Stimulated activated CD4-positive, alpha-beta T cell treated with anti-CD3 and anti-CD28 coated beads, Interleukin-4, amount 100 ng/mL, for 4 hours (primary cell): ENCODE measurements at regions not wholly inside any gene's neighbourhood (a gene's known extent, or its start where the extent isn't known, plus 50 kb on each side); places are given as distances from the start of the nearest gene placed in this dataset.
"Not testable (repeated sequence)": the region's sequence is repeated elsewhere in the genome, so short reads cannot be mapped to it uniquely, and the experiment has no call there.

Experiments used
- DNase-seq, 2 experiments: peaks; one replicate each; pipeline ENCODE4 v3.0.0-alpha.2; 2020

- DNase-seq = no peak
Measured at GRCh38 chr17:20774472-20775135, 195.1 kb downstream of the CDRT15L2 start.

GRCh38 chr17:20775331-20775730 is 195.8 kb downstream of the CDRT15L2 start:
- DNase-seq = no peak

GRCh38 chr17:20779521-20779920 is 200.0 kb downstream of the CDRT15L2 start:
- no peak for DNase-seq

DNA sequence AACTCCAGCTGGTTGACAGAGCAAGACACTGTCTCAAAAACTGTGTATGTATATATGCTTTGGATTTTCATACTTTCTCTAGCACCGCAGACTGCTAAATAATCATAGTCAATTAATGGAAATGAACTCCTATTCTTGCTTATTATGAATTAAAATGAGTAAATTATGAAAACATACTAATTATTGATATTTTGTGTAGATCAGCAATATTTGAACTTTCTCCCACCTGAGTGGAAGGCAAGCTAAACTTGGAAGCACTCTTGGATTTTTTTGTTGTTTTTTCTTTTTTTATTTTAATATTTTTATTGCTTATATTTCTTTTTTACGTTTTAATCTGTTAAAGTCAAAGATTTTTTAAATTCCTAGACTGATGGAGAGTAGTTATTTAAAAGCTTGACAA is 201.7 kb downstream of the CDRT15L2 start:
- no peak for DNase-seq

DNA sequence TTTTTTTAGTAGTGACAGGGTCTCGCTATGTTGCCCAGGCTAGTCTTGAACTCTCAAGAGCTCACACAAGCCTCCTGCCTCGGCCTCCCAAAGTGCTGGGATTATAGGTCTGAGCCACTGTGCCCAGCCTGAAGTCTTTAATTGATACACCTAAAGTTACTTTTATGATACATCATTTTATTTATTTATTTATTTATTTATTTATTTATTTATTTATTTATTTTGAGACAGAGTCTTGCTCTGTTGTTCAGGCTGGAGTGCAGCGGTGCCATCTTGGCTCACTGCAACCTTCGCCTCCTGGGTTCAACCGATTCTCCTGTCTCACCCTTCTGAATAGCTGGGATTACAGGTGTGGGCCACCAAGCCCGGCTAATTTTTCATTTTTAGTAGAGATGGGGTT is 202.3 kb downstream of the CDRT15L2 start:
- not testable (repeated sequence) for DNase-seq

DNA sequence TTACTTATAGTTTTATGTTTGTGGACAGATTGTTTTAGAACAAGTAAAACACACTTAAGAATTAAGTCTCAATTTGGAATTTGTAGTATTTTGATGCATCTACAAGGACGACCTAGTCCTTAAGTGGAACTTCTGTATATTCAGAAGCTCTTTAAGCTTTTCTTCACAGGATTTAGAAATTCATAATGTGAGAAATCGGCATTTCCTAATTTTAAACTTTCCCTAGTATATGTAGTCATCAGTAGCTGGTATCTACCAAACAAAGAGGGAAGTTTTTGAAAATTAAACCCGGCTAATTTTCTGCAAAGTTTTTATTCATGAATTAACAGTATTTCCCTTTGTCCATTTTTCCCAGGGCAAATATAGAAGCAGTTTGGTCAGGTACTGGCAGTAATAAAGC is 203.6 kb downstream of the CDRT15L2 start:
- no peak for DNase-seq

- DNase-seq = no peak
Measured at GRCh38 chr17:20784100-20784665, 204.7 kb downstream of the CDRT15L2 start.

DNA sequence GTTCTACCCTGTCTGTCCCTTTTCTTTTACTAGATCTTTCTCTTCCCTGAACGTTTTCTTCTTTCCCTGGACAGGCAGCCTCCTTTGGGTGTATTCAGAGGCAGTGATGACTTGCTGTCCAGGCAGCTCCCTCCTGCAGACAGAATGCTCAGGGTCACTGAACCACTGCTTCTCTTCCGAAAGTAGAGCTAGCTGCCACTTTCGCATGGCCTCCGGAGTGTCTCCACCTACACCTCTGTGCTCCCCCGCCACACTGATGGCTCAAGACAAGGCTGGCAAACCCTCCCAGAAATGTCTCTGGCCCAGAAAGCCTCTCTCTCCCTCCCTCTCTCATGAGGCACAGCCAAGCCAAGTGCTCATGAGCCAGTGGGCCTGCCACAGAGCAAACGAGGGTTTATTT is 207.8 kb downstream of the CDRT15L2 start:
- DNase-seq = no peak

GRCh38 chr17:20791626-20792025 is 212.1 kb downstream of the CDRT15L2 start:
- DNase-seq = no peak

GRCh38 chr17:20794532-20794931 is 215.0 kb downstream of the CDRT15L2 start:
- DNase-seq = not testable (repeated sequence)

- no peak for DNase-seq
Measured at GRCh38 chr17:20797292-20797691, 217.8 kb downstream of the CDRT15L2 start.

GRCh38 chr17:20800146-20800545 is 220.6 kb downstream of the CDRT15L2 start:
- no peak for DNase-seq

DNA sequence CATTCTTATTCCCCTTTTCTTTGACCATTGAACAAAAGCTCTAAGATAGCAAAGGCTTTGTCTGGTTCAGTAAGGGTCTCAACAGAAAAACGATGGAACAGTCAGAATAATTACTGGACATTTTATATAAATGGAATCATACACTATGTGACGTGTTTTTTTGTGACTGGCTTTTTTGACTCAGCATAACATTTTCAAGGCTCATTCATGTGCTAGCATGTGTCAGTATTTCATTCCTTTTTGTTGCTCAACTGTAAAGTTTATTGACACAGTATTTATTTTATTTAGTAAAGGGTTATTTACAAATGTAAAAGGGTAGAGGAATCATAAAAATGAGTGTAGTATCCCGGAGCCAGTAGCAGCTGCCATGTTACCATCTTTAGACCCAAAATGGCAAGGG is 226.2 kb downstream of the CDRT15L2 start:
- no peak for DNase-seq

DNA sequence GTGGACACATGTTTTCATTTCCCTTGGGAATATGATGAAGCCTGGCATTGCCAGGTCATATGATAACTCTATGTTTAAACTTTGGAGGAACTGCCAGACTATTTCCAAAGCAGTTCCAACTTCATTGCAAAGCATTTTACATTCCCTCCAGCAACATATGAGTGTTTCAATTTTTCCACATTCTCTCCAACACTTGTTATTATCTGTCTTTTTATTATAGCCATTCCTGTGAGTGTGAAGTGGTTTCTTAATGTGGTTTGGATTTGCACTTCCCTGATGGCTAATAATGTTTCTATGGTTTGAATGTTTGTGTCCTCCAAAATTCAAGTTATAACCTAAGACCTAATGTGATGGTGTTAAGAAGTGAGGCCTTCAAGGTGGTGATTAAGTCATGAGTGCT is 228.0 kb downstream of the CDRT15L2 start:
- DNase-seq = not testable (repeated sequence)

- DNase-seq = not testable (repeated sequence)
Measured at GRCh38 chr17:20815410-20815809, 227.4 kb downstream of the USP22 start.

DNA sequence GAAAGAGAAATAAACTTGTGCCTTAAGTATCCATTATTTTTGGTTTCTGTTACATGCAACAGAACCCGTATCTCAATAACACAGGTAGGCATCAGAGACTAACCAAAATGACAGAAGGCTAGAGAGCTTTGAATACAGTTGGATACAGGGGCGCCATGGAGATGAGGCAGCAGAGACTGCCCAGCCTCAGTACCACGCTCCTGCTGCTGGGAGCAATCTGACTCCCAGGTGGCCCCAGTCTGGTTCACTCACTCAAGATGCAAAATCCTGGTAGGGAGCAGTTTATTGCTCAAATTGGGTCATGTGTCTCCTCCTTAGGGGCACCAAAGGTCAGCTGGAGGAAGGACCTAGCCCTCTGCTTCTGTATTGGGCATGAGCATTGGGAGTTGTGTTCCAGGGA is 218.9 kb downstream of the USP22 start:
- no peak for DNase-seq

GRCh38 chr17:20825539-20825938 is 217.3 kb downstream of the USP22 start:
- DNase-seq = no peak

GRCh38 chr17:20840453-20840852 is 202.4 kb downstream of the USP22 start:
- DNase-seq = not testable (repeated sequence)

DNA sequence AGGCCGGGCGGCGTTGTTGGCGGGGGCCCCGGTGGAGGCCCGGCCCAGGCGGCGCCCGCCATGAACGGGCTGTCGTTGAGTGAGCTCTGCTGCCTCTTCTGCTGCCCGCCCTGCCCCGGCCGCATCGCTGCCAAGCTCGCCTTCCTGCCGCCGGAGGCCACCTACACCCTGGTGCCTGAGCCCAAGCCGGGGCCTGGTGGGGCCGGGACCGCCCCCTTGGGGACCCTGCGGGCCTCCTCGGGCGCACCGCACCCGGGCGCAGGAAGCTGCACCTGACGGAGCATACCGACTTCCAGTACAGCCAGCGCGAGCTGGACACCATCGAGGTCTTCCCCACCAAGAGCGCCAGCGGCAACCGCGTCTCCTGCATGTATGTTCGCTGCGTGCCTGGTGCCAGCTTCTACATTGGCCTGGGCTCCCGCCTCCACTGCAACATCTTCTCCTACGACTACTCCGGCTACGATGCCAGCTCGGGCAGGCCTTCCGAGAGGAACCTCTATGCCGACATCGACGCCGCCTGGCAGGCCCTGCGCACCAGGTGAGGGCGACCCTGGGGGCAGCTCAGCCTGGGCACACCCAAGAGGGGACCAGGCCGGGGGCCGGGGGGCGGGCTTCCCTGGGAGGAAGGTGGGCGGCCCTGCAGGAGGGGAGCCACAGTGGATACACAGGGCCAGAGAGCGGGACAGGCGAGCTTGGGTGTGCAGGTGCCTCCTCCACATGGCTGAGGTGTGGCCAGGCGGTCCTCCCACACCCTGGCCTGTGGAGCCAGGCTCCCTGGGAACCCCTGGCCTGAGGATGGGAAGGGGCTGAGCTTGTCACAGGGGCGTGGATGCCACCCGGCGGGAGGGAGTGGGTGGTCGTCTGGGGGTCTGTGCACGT is 201.6 kb downstream of the USP22 start:
- not testable (repeated sequence) for DNase-seq

DNA sequence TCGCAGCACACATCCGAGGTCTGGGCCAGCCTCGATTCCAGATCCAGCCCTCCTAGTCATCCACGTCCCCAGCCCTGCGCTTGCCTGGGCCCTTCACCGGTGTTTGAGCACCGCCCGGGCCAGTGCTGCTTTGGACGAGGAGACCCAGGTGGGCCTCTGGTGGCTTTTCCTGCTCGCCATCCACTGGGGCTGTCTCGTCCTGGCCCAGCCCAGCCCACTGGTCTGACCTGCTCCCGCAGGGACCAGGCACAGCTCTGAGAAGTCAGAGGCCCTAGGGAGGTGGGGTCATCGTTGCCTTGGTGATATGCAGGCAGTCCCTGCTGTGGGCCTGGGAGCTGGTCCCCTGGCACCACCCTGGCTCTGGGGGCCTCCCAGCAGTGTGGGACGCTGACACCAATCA is 200.8 kb downstream of the USP22 start:
- DNase-seq = not testable (repeated sequence)

- DNase-seq = not testable (repeated sequence)
Measured at GRCh38 chr17:20843261-20843660, 199.6 kb downstream of the USP22 start.

DNA sequence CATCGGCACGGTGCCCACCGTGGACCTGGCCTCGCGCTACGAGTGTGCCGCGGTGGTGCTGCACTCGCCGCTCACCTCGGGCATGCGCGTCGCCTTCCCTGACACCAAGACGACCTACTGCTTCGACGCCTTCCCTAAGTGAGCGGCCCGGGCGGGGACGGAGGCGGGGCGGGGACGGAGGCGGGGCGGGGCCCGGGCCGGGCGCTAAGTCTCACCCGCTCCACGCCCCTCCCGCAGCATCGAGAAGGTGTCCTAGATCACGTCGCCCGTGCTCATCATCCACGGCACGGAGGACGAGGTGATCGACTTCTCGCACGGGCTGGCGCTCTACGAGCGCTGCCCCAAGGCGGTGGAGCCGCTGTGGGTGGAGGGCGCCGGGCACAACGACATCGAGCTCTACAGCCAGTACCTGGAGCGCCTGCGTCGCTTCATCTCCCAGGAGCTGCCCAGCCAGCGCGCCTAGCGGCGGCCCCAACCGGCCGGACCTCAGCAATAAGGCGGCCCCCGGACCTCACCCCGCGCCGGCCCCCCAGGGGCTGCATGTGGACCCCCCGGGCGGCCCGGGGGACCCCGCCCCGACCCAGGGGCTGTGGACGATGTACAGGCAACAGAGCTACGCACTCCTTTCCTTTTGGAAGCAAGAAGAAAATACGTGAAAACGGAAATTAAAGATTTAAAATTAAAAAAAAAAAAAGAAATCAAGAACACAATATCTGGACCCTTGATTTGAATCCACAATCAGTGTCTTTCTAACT is 198.8 kb downstream of the USP22 start:
- peak; percentile 29 to 54 for DNase-seq

DNA sequence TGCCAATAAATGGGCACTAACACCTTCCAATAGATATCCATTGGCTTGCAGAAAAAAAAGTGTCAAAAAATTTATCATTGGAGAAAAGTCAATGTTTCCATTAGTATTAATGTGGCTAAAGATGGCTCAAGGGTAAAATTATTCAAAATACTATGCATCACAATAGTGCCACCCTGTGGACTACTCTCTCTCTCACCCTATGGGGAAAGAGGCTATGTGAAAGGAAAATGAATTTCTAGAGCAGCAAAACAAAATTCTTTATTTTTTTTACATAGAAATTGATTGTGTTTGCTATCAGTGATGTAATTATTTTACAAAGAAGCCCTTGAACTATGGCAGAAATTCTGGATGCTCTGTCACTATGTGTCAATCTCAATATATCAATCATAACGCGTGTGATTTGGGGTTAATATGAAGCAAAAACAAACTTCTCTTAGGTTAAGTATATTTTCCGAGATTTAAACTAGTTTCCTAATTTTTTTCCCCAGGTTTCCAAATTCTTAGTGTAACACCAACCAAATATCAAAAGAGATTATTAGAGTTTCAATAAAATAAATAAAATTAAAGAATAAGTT is 193.9 kb downstream of the USP22 start:
- DNase-seq = not testable (repeated sequence)
